Keratinocyte (primary cell): ENCODE measurements at regions not wholly inside any gene's neighbourhood (a gene's known extent, or its start where the extent isn't known, plus 50 kb on each side); places are given as distances from the start of the nearest gene placed in this dataset.

Source experiments
- EZH2 ChIP-seq: IDR thresholded peaks from one replicate; pipeline ENCODE4 v1.6.1; 2012; ENCODE audit warnings: inconsistent platforms, mild to moderate bottlenecking, low read length, moderate library complexity
- TF ChIP-seq, protein P1 (sequence below), 3 experiments: IDR thresholded peaks in 1 of 3; conservative IDR thresholded peaks in 1 of 3; optimal IDR thresholded peaks in 1 of 3; 2 replicates in 2 of 3; 3 replicates in 1 of 3; pipeline versions ENCODE3 to v1.5.1; 2011; ENCODE audit warnings: low read length in 3 of 3, mild to moderate bottlenecking in 3 of 3, moderate library complexity in 2 of 3, control low read depth in 1 of 3, inconsistent platforms in 1 of 3; ENCODE audit not compliant: insufficient read depth in 2 of 3; ENCODE audit errors: extremely low read depth in 1 of 3

DNA sequence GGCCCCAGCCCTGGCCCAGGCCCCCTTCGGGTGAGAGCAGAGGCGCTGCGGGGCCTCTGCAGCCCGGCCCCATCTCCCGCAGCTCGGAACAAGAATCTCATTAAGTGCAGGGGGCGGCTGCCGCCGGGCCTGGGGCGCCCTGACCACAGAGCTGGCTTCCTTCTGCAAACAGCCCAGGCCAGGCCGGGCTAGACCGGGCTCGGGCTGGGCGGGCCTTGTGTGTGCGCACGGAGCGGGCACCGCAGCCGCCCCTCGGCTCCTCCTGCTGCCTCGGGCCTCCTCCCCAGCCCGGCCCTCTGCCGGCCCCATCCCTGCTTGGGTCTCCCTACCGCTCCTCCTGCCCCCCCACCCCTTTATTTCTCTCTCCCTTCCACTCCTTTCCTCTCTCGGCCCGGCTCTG is 83.3 kb downstream of the EFNB1 start:
- TF ChIP-seq, protein P1, sequence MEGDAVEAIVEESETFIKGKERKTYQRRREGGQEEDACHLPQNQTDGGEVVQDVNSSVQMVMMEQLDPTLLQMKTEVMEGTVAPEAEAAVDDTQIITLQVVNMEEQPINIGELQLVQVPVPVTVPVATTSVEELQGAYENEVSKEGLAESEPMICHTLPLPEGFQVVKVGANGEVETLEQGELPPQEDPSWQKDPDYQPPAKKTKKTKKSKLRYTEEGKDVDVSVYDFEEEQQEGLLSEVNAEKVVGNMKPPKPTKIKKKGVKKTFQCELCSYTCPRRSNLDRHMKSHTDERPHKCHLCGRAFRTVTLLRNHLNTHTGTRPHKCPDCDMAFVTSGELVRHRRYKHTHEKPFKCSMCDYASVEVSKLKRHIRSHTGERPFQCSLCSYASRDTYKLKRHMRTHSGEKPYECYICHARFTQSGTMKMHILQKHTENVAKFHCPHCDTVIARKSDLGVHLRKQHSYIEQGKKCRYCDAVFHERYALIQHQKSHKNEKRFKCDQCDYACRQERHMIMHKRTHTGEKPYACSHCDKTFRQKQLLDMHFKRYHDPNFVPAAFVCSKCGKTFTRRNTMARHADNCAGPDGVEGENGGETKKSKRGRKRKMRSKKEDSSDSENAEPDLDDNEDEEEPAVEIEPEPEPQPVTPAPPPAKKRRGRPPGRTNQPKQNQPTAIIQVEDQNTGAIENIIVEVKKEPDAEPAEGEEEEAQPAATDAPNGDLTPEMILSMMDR (optimal IDR thresholded peaks at IDR 0.05 in 1 of 3, IDR thresholded peaks at IDR 0.05 in 1 of 3, conservative IDR thresholded peaks at IDR 0.05 in 1 of 3; ENCODE audit: extremely low read depth in 1 of 3, insufficient read depth in 2 of 3, low read length in 3 of 3): no peak
- no peak for TF ChIP-seq EZH2
